Endothelial cell of umbilical vein (primary cell): ENCODE measurements at regions not wholly inside any gene's neighbourhood (a gene's known extent, or its start where the extent isn't known, plus 50 kb on each side); places are given as distances from the start of the nearest gene placed in this dataset.

Source experiments
- BruUV-seq: library from RNA; stranded (reverse); fragments of 400-500 nt; replicated peaks from 2 replicates; lab custom pipeline; 2021; lab: Mats Ljungman, UMichigan
- CTCF ChIA-PET: fragments of 300-600, 350-600 bp; sonication (Branson Sonifier 250); formaldehyde crosslinking; loops from one replicate; lab custom pipeline; 2021; ENCODE audit warnings: antibody characterized with exemption, inconsistent platforms; lab: Charles Lee
- POLR2A ChIA-PET: fragments of 300-600, 350-600 bp; sonication (Branson Sonifier 250); formaldehyde crosslinking; loops from one replicate; lab custom pipeline; 2021; ENCODE audit warnings: antibody characterized with exemption, inconsistent platforms; lab: Charles Lee
- DNase-seq: peaks from one replicate; pipeline ENCODE4 v3.0.0-alpha.2; 2011; ENCODE audit warnings: low read depth, low spot score
- FAIRE-seq: peaks from 2 replicates; lab custom pipeline; 2011; peaks lifted over from hg19 to GRCh38; lab: Jason Lieb, UNC
- H2AFZ ChIP-seq: 2 replicates; pipeline ENCODE4 v1.6.0; 2012; ENCODE audit warnings: low read depth, low read length, control low read depth, inconsistent platforms
- H3K27ac ChIP-seq: 2 replicates; pipeline ENCODE4 v1.5.1; 2011; ENCODE audit warnings: low read depth, mild to moderate bottlenecking, control low read depth, low read length, moderate library complexity; ENCODE audit not compliant: insufficient read depth
- H3K27me3 ChIP-seq, 2 experiments: 2 replicates each; pipeline versions ENCODE4 v1.6.0 to v1.6.1; 2011; ENCODE audit warnings: low read length in 2 of 2, mixed read lengths in 1 of 2; ENCODE audit not compliant: control insufficient read depth in 2 of 2, insufficient read depth in 2 of 2
- H3K36me3 ChIP-seq, 2 experiments: 2 replicates in 1 of 2; 3 replicates in 1 of 2; pipeline ENCODE4 v1.5.1; 2011; ENCODE audit warnings: low read length in 2 of 2, mild to moderate bottlenecking in 1 of 2, moderate library complexity in 1 of 2; ENCODE audit not compliant: control insufficient read depth in 2 of 2, insufficient read depth in 2 of 2; ENCODE audit errors: extremely low read depth in 1 of 2
- H3K4me1 ChIP-seq: 3 replicates; pipeline ENCODE4 v1.5.1; 2011; ENCODE audit warnings: mild to moderate bottlenecking, low read length; ENCODE audit not compliant: control insufficient read depth, insufficient read depth; ENCODE audit errors: extremely low read depth
- H3K4me2 ChIP-seq: 2 replicates; pipeline ENCODE4 v1.6.1; 2011; ENCODE audit warnings: low read length, control low read depth, mixed read lengths; ENCODE audit not compliant: insufficient read depth
- H3K4me3 ChIP-seq, 3 experiments: fragments of 200-600 bp in 1 of 3; sonication (generic), shearing (Covaris generic) in 1 of 3; replicated peaks in 1 of 3; 2 replicates each; pipeline ENCODE4 v1.5.1; 2011 to 2016; ENCODE audit warnings: control low read depth in 3 of 3, low read length in 3 of 3, mild to moderate bottlenecking in 2 of 3, inconsistent platforms in 1 of 3, low read depth in 1 of 3, moderate library complexity in 1 of 3; ENCODE audit not compliant: insufficient read depth in 1 of 3
- H3K79me2 ChIP-seq: 2 replicates; pipeline ENCODE4 v1.6.0; 2012; ENCODE audit warnings: low read length, inconsistent platforms; ENCODE audit not compliant: control insufficient read depth, insufficient read depth
- H3K9ac ChIP-seq: replicated peaks from 2 replicates; pipeline ENCODE3; 2011; ENCODE audit warnings: low read length, control low read depth; ENCODE audit not compliant: insufficient read depth; ENCODE audit errors: extremely low read depth
- H3K9me1 ChIP-seq: replicated peaks from 3 replicates; pipeline ENCODE4 v1.6.0; 2011; ENCODE audit warnings: mild to moderate bottlenecking, low read length; ENCODE audit not compliant: control insufficient read depth, insufficient read depth; ENCODE audit errors: extremely low read depth
- H3K9me3 ChIP-seq: replicated peaks from 2 replicates; pipeline ENCODE4 v1.5.1; 2012; ENCODE audit warnings: low read length, inconsistent platforms; ENCODE audit not compliant: control insufficient read depth, insufficient read depth
- H4K20me1 ChIP-seq: replicated peaks from 2 replicates; pipeline ENCODE3; 2011; ENCODE audit warnings: mild to moderate bottlenecking, low read length; ENCODE audit not compliant: control insufficient read depth, insufficient read depth; ENCODE audit errors: extremely low read depth
- EZH2 ChIP-seq: IDR thresholded peaks from 2 replicates; pipeline ENCODE4 v1.6.1; 2012; ENCODE audit warnings: borderline replicate concordance, low read depth, mild to moderate bottlenecking, moderate library complexity, low read length, inconsistent platforms; ENCODE audit not compliant: severe bottlenecking
- FOS ChIP-seq: IDR thresholded peaks from 2 replicates; pipeline ENCODE4 v1.6.1; 2011; ENCODE audit warnings: mild to moderate bottlenecking, low read length, moderate library complexity, borderline replicate concordance; ENCODE audit not compliant: insufficient read depth
- GATA2 ChIP-seq: IDR thresholded peaks from 2 replicates; pipeline ENCODE4 v1.7.0; 2011; ENCODE audit warnings: low read depth, mild to moderate bottlenecking, moderate library complexity, mixed read lengths, low read length; ENCODE audit not compliant: insufficient read length, insufficient read depth
- JUN ChIP-seq: IDR thresholded peaks from 2 replicates; pipeline ENCODE4 v1.6.1; 2011; ENCODE audit warnings: borderline replicate concordance, low read depth; ENCODE audit not compliant: insufficient read length, insufficient read depth
- MAX ChIP-seq: IDR thresholded peaks from 2 replicates; pipeline ENCODE4 v1.6.1; 2011; ENCODE audit not compliant: insufficient read depth, insufficient read length
- MYC ChIP-seq: IDR thresholded peaks from one replicate; pipeline ENCODE4 v1.6.1; 2011; ENCODE audit warnings: mild to moderate bottlenecking, low read depth, low read length
- POLR2A ChIP-seq: IDR thresholded peaks from 2 replicates; pipeline ENCODE4 v1.6.1; 2012; ENCODE audit warnings: low read depth, mild to moderate bottlenecking, control low read depth, low read length
- POLR2AphosphoS5 ChIP-seq: IDR thresholded peaks from 2 replicates; pipeline ENCODE4 v1.6.1; 2012; ENCODE audit warnings: low read depth, mild to moderate bottlenecking, control low read depth, low read length, moderate library complexity; ENCODE audit not compliant: insufficient read depth
- dilution Hi-C: fragments of 300-500 bp; cut with MboI; formaldehyde crosslinking; loops from one replicate; pipeline ENCODE4 v1.15.0; 2019; ENCODE audit warnings: low sequenced_read_pairs; ENCODE audit not compliant: extremely low pct_ligation_motif_present
- intact Hi-C: fragments of 100-400 bp; cut with micrococcal nuclease; formaldehyde crosslinking; loops from one replicate; pipeline ENCODE4 v1.10.0; 2022
- TF ChIP-seq, protein P1 (sequence below), 2 donors: IDR thresholded peaks; 1 replicate in 1 of 2; 2 replicates in 1 of 2; pipeline ENCODE4 v1.5.1; 2011; ENCODE audit warnings: low read length in 2 of 2, mild to moderate bottlenecking in 2 of 2, moderate library complexity in 2 of 2, control low read depth in 1 of 2, inconsistent platforms in 1 of 2, low read depth in 1 of 2; ENCODE audit not compliant: insufficient read depth in 1 of 2; ENCODE audit errors: extremely low read depth in 1 of 2

DNA sequence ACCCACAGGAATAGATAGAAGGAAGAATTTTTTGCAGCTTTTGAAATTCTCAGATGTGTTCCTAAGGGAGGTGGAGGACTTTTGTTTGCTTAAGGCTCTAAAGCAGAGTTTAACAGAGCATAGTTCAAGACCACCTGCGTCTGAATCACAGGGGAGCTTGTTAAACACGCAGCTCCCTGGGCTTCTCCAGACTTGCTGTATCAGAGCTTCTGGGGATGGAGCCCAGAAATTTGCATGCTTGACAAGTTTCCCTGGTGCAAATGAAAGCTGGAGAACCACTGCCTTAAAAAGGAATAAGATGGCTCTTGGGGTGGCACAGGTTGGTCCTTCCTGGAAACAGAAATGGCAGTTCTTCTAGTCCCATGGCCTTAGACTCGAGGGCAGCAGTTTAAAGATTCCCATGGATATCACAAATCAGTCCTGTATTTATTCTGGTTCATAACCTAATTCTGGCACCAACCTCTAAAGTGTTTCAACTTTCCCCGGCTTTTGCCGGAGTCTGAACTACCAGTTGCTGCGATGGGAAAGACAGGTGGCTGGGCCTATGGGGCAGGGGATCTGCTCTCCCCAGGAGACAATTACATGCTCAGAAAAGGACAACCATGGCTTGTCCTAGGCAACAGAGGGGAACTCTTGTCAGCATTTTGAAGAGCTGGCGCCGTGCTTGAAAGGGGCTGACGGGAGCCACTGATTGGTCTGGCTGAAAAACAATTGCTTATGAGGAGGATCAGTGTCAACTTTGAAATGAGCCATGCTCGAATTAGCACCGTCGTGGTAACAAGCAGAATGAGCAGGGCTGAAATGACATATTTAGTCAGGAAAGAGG is 599.6 kb downstream of the CCDC171 start:
- no peak overlapping the region for H3K27ac ChIP-seq
- TF ChIP-seq POLR2AphosphoS5 = no peak
- TF ChIP-seq, protein P1, sequence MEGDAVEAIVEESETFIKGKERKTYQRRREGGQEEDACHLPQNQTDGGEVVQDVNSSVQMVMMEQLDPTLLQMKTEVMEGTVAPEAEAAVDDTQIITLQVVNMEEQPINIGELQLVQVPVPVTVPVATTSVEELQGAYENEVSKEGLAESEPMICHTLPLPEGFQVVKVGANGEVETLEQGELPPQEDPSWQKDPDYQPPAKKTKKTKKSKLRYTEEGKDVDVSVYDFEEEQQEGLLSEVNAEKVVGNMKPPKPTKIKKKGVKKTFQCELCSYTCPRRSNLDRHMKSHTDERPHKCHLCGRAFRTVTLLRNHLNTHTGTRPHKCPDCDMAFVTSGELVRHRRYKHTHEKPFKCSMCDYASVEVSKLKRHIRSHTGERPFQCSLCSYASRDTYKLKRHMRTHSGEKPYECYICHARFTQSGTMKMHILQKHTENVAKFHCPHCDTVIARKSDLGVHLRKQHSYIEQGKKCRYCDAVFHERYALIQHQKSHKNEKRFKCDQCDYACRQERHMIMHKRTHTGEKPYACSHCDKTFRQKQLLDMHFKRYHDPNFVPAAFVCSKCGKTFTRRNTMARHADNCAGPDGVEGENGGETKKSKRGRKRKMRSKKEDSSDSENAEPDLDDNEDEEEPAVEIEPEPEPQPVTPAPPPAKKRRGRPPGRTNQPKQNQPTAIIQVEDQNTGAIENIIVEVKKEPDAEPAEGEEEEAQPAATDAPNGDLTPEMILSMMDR (IDR thresholded peaks at IDR 0.05; ENCODE audit: extremely low read depth in 1 of 2, insufficient read depth in 1 of 2, low read depth in 1 of 2, low read length in 2 of 2) = no peak
- TF ChIP-seq MAX = no peak
- no peak for TF ChIP-seq MYC
- no peak for TF ChIP-seq EZH2
- TF ChIP-seq GATA2 = no peak
- no peak for TF ChIP-seq POLR2A
- no peak for TF ChIP-seq JUN
- no peak for TF ChIP-seq FOS
- intact Hi-C loops = loop anchor here (5.0 kb wide), 1 partner anchor 575 kb away; no protein-coding TSS in a partner anchor
- H3K9ac ChIP-seq = no peak overlapping the region
- H3K79me2 ChIP-seq = no peaks in the 10 kb centered on the region
- H3K9me1 ChIP-seq = no peaks in the 10 kb centered on the region
- no peak for DNase-seq
- H3K4me3 ChIP-seq = no peak overlapping the region
- no peak overlapping the region for H3K4me2 ChIP-seq
- H4K20me1 ChIP-seq = no peaks in the 10 kb centered on the region
- H3K36me3 ChIP-seq = no peaks in the 10 kb centered on the region
- no peak overlapping the region for H2AFZ ChIP-seq
- H3K9me3 ChIP-seq = no peaks in the 10 kb centered on the region
- ChIA-PET POLR2A (no interaction called here), CTCF (interaction anchor here (1.1 to 2.4 kb wide), 5 partner anchors 9 to 281 kb away, joined by 3 to 12 read pairs (median 6); no protein-coding TSS in a partner anchor)
- peaks cover 4 to 7% of the 10 kb centered on the region in 2 experiments for H3K27me3 ChIP-seq
- no TSS peak for BruUV-seq
- FAIRE-seq = no peak
- H3K4me1 ChIP-seq = peaks cover 5% of the 10 kb centered on the region
- dilution Hi-C loops = no loop called here
